HG02759 (cell line): ENCODE measurements at regions not wholly inside any gene's neighbourhood (a gene's known extent, or its start where the extent isn't known, plus 50 kb on each side); places are given as distances from the start of the nearest gene placed in this dataset.
A peak's percentile ranks its signal among the peaks of the same experiment; 100 is the strongest.

Source experiments
- ATAC-seq: cut with Tn5 transposase; IDR thresholded peaks from one replicate; pipeline ENCODE4 v1.9.1; 2021; ENCODE audit warnings: mild to moderate bottlenecking, moderate library complexity; ENCODE audit not compliant: unreplicated experiment

GRCh38 chr7:25952261-25953057, 199.5 kb upstream of the NFE2L3 start:
- no peak for ATAC-seq

DNA sequence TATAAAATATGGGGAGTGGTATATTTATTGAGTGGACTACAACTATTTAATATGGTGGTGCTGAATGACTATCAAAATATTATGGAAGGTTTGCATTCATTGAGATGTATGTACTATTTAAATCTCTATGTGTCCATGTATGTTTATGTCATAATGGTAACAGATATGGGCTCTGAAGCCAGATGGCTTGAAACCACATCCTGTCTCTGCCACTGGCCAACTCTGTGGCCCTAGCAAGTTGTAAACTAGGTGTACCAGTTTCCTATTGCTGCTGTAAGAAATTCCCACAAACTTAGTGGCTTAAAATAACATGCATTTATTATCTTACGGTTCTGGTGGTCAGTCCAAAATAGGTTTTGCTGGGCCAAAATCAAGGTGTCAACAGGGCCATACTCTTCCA, 198.1 kb upstream of the NFE2L3 start:
- no peak for ATAC-seq

DNA sequence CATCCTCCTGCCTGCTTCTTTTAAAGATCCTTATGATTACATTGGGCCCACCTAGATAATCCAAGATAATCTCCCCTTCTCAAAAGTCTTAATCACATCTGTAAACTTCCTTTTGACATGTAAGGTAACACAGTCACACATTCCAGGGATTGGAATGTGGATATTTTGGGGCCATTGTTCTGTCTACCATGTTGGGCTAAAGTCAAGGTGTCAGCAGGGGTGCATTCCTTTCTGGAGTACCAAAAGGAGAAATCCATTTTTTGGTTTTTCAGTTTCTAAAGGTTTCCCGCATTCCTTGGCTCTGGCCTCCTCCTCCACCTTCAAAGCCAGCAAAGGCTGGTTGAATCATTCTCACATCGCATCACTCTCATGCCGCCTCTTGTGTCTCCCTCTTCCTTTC, 197.6 kb upstream of the NFE2L3 start:
- no peak for ATAC-seq

DNA sequence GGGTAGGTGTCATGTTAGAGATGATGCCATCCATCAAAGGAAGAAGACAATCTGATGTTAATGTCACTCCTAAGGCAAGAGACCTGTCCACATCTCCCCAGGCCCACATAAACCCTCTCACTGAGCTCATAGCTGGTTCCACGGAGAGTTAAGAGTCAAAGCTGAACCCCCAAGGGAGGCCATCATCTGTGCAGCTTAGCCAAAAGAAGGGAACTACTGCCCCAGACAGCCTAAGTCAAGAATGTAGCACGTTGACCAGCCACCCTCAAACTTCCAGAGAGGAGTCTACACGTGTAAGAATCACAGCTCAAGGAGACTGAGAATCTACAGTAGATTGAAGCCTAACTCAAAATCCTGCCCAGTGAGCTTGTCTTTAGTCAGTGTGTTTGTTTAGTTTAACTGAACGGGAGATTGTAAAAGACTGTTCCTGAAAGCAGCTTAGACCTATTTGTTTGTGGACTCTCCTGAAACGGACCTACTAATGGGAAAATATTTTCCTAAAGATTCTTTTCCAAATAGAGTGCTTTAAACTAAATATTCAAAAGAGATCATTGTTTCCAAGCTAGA, 192.7 kb upstream of the NFE2L3 start:
- ATAC-seq = no peak

GRCh38 chr7:25963733-25964132, 188.3 kb upstream of the NFE2L3 start:
- ATAC-seq = no peak

GRCh38 chr7:25964483-25964991, 187.5 kb upstream of the NFE2L3 start:
- ATAC-seq = peak; percentile 34

- ATAC-seq = no peak
Measured at GRCh38 chr7:25965405-25966123, 186.4 kb upstream of the NFE2L3 start.

DNA sequence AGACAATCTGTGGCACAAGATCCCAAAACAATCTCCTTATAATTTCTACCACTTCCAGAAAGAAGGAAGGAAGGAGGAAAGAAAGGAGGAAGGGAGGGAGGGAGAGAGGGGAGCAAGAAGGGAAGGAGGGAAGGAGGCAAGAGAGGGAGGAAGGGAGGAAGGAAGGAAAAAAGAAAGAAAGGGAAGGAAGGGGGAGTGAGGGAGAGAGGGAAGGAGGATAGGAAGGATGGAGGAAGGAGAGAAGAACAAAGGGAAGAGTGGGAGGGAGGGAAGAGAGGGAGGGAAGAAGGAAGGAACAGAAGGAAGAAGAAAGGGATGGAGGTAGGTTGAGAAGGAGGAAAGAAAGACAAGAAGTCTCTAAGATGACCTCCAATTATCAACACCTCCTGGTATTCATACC, 185.5 kb upstream of the NFE2L3 start:
- no peak for ATAC-seq

GRCh38 chr7:25967278-25968204, 184.5 kb upstream of the NFE2L3 start:
- peak; percentile 22 for ATAC-seq

DNA sequence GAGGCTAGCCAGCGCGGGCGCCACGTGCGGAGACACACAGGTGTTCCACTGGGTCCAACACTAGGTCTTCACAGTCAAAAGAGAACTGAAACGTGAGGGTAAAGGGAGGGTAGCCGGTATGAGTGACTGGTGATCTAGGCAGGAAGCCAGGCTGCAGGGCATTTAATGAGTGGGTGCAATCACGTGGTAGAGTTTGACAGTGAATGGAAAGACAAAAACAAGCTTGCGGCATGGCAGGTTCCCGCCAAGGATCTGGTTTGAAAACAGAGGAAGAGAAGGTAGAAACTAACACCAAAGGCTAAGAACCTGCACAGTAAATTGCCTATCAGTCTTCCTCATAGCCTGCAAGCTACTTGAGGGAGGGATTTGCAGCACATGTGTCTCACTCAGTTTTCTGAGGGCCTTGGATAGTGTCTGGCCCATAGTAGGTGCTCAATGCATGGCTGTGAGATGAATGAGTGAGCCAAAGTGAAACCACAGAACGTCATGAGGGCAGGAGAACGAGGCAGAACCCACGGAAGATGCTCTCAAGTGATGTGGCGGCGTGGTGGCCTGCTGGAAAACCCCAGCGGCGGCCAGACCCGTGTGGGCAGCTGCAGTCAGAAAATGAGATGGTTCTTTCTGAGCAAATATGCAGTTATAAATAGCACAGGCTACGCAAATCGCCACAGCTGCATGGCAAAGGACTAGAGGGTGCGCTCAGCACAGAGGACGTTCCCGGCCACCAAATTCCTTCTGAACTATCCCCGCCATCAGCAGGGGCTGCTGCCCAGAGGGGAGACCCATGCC, 183.6 kb upstream of the NFE2L3 start:
- ATAC-seq = peak; percentile 71

- ATAC-seq = no peak
Measured at GRCh38 chr7:25970356-25970755, 181.6 kb upstream of the NFE2L3 start.

DNA sequence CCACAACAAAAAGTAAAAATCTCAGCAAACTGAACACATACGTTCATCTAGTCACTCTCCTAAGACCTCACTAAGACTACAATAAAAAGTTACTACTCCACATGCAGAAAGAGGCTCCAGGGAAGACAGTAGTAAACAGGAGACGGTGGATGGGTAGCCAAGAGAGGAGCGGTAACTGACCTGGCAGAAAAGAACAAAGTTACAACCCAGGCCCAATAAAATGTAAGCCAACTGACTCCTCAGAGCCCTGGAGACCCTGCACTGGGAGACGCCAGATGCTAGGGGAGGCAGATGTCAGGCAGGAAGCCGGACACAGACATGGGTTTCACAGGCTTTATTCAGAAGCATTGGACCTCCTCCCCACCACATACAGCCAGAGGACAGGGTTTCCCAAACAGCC, 181.1 kb upstream of the NFE2L3 start:
- ATAC-seq = no peak

DNA sequence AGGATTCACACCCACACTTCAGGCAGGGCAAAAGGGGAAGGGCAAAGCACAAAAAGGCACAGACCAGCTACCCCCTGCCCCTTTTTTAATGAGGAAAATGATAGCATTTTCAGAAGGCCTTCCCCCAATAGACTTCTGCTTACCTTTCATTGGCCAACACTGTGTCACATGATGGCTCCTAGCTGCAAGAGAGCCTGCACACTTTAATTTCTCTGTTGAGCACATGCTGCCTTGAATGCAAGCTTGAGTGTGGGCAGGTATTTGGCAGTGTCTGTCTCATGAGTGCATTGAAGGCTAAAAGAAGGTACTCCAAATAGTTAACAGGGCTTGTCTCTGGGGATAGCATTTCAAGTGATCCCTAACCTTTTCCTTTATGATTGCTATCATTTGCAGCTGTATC, 175.4 kb upstream of the NFE2L3 start:
- no peak for ATAC-seq

DNA sequence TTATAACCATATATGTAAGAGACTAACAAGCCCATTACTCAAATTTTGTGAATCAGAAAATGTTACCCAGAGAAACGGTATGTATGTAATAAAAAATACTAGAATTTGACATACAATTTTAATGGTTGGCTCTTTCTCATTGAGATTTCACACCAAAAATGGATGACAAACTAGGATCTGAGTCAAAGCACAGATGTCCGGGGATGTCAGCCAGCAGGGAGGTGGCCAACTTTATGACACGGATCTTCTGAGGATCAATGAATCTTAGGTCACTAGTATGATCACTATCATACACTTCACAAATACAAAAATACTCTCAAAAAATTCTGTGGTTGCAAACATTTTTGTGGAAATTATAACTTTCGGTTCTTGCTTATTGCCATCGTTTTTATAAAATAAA, 173.5 kb upstream of the NFE2L3 start:
- ATAC-seq = no peak

DNA sequence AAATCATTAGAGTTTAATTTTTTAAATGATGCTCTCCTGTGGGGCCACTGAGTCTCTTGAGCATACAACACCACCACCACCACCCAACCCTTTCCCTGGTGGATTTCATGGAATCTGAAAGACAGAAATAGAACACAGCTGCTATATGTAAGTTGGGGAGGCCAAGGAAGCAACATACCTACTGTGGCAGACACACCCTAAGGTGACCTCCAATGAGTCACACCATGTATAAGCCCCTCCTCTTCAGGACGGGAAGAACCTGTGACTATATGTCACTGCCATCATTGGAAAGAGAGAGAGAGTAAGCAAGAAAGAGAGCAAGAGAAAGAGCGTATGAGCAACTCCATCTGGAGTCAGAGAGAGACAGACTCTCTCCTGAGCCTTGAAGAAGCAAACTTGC, 172.4 kb upstream of the NFE2L3 start:
- no peak for ATAC-seq

GRCh38 chr7:25982684-25983083, 169.3 kb upstream of the NFE2L3 start:
- ATAC-seq = no peak

GRCh38 chr7:25985196-25985595, 166.8 kb upstream of the NFE2L3 start:
- no peak for ATAC-seq

DNA sequence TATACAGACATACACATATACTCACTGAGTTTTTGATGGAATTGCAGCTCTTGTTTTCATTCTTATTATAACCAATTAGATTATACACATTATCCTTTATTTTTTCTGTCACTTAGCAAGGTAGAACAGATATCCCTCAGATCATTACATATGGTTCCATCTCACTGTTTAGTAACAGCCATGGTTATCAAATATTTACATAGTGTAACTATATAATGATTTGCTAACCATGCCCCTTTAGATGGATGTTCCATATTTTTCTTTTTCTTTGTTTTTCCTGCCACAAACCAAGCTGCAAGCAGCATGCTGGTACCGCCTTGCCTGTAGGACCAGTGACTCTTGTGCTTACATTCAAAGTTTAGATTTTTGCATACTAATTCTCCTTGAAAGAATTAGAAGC, 163.4 kb upstream of the NFE2L3 start:
- no peak for ATAC-seq

GRCh38 chr7:25989140-25989705, 162.8 kb upstream of the NFE2L3 start:
- ATAC-seq = no peak
